ENCODE measurements at regions not wholly inside any gene's neighbourhood (a gene's known extent, or its start where the extent isn't known, plus 50 kb on each side); places are given as distances from the start of the nearest gene placed in this dataset.

GRCh38 chr1:5298376-5298775, 644.0 kb downstream of the AJAP1 start:
- Mint-ChIP-seq H3K27ac (no peak overlapping the region), H3K4me1 (ENCODE audit: low read depth) (no peaks in the 10 kb centered on the region), H3K4me3 (no peak overlapping the region), H3K36me3 (ENCODE audit: low read depth) (peaks cover 9% of the 10 kb centered on the region), H3K27me3 (ENCODE audit: insufficient read depth) (no peaks in the 10 kb centered on the region), H3K9me3 (peaks cover 65% of the 10 kb centered on the region)
- DNase-seq: no peak
- TF ChIP-seq CTCF (IDR thresholded peaks at IDR 0.05): no peak

- TF ChIP-seq CTCF (IDR thresholded peaks at IDR 0.05): no peak
Measured at GRCh38 chr1:5297886-5298239, 643.5 kb downstream of the AJAP1 start.

GRCh38 chr1:5297180-5297885, 642.9 kb downstream of the AJAP1 start:
- no peak overlapping the region for H3K4me3 Mint-ChIP-seq
- no peaks in the 10 kb centered on the region for H3K4me1 Mint-ChIP-seq (ENCODE audit: low read depth)
- H3K27ac Mint-ChIP-seq: no peak overlapping the region
- no peak for TF ChIP-seq CTCF (IDR thresholded peaks at IDR 0.05)
- peaks cover 7% of the 10 kb centered on the region for H3K36me3 Mint-ChIP-seq (ENCODE audit: low read depth)
- H3K9me3 Mint-ChIP-seq: peaks cover 65% of the 10 kb centered on the region
- no peaks in the 10 kb centered on the region for H3K27me3 Mint-ChIP-seq (ENCODE audit: insufficient read depth)
- DNase-seq: no peak

More at GRCh38 chr1:5297886-5298239, 643.5 kb downstream of the AJAP1 start:
- Mint-ChIP-seq H3K27me3 (ENCODE audit: insufficient read depth) (no peaks in the 10 kb centered on the region), H3K9me3 (peaks cover 70% of the 10 kb centered on the region), H3K27ac (no peak overlapping the region), H3K4me1 (ENCODE audit: low read depth) (no peaks in the 10 kb centered on the region), H3K36me3 (ENCODE audit: low read depth) (peaks cover 9% of the 10 kb centered on the region), H3K4me3 (no peak overlapping the region)
- DNase-seq: no peak

- H3K4me3 Mint-ChIP-seq: no peak overlapping the region
- H3K36me3 Mint-ChIP-seq (ENCODE audit: low read depth): peaks cover 6% of the 10 kb centered on the region
- H3K9me3 Mint-ChIP-seq: peaks cover 58% of the 10 kb centered on the region
- no peak for DNase-seq
- H3K4me1 Mint-ChIP-seq (ENCODE audit: low read depth): no peaks in the 10 kb centered on the region
- H3K27ac Mint-ChIP-seq: no peak overlapping the region
- H3K27me3 Mint-ChIP-seq (ENCODE audit: insufficient read depth): no peaks in the 10 kb centered on the region
- TF ChIP-seq CTCF (IDR thresholded peaks at IDR 0.05): no peak
Measured at GRCh38 chr1:5296557-5297179, 642.3 kb downstream of the AJAP1 start.

- no peaks in the 10 kb centered on the region for H3K27me3 Mint-ChIP-seq (ENCODE audit: insufficient read depth)
Measured at GRCh38 chr1:5296095-5296494, 641.7 kb downstream of the AJAP1 start.

More at GRCh38 chr1:5296095-5296494, 641.7 kb downstream of the AJAP1 start:
- Mint-ChIP-seq H3K4me3 (no peak overlapping the region), H3K27ac (no peak overlapping the region), H3K4me1 (ENCODE audit: low read depth) (no peaks in the 10 kb centered on the region), H3K9me3 (peaks cover 53% of the 10 kb centered on the region), H3K36me3 (ENCODE audit: low read depth) (peaks cover 6% of the 10 kb centered on the region)
- DNase-seq: no peak
- no peak for TF ChIP-seq CTCF (IDR thresholded peaks at IDR 0.05)
